HG02623 (cell line): ENCODE measurements at regions not wholly inside any gene's neighbourhood (a gene's known extent, or its start where the extent isn't known, plus 50 kb on each side); places are given as distances from the start of the nearest gene placed in this dataset.
"Not testable (repeated sequence)": the region's sequence is repeated elsewhere in the genome, so short reads cannot be mapped to it uniquely, and the experiment has no call there.

Source experiments
- ATAC-seq: cut with Tn5 transposase; IDR thresholded peaks from one replicate; pipeline ENCODE4 v1.9.1; 2021; ENCODE audit warnings: moderate library complexity; ENCODE audit not compliant: unreplicated experiment

- ATAC-seq = no peak
Observed at GRCh38 chr14:86196471-86196870, 666.5 kb downstream of the FLRT2 start.

- ATAC-seq = no peak
Observed at GRCh38 chr14:86193756-86194155, 663.8 kb downstream of the FLRT2 start.

- ATAC-seq = no peak
Observed at GRCh38 chr14:86179980-86180379, 650.0 kb downstream of the FLRT2 start.

- ATAC-seq = no peak
Observed at GRCh38 chr14:86168371-86168770, 638.4 kb downstream of the FLRT2 start.

GRCh38 chr14:86166541-86166940 is 636.6 kb downstream of the FLRT2 start:
- ATAC-seq = no peak

GRCh38 chr14:86153480-86153879 is 623.5 kb downstream of the FLRT2 start:
- ATAC-seq = no peak

- ATAC-seq = no peak
Observed at GRCh38 chr14:86143248-86143647, 613.3 kb downstream of the FLRT2 start.

GRCh38 chr14:86141966-86142365 is 612.0 kb downstream of the FLRT2 start:
- ATAC-seq = no peak

GRCh38 chr14:86129426-86129825 is 599.5 kb downstream of the FLRT2 start:
- ATAC-seq = no peak

GRCh38 chr14:86124328-86124727 is 594.4 kb downstream of the FLRT2 start:
- ATAC-seq = no peak

- ATAC-seq = no peak
Observed at GRCh38 chr14:86115972-86116371, 586.0 kb downstream of the FLRT2 start.

- not testable (repeated sequence) for ATAC-seq
Observed at GRCh38 chr14:86110871-86111270, 580.9 kb downstream of the FLRT2 start.

GRCh38 chr14:86104691-86105265 is 574.8 kb downstream of the FLRT2 start:
- no peak for ATAC-seq

- no peak for ATAC-seq
Observed at GRCh38 chr14:86094512-86094911, 564.6 kb downstream of the FLRT2 start.

GRCh38 chr14:86091811-86092210 is 561.9 kb downstream of the FLRT2 start:
- ATAC-seq = no peak

- no peak for ATAC-seq
Observed at GRCh38 chr14:86088156-86088555, 558.2 kb downstream of the FLRT2 start.

GRCh38 chr14:86087377-86087776 is 557.4 kb downstream of the FLRT2 start:
- ATAC-seq = no peak

- ATAC-seq = no peak
Observed at GRCh38 chr14:86086962-86087361, 557.0 kb downstream of the FLRT2 start.

- ATAC-seq = no peak
Observed at GRCh38 chr14:86084097-86084496, 554.2 kb downstream of the FLRT2 start.

- ATAC-seq = no peak
Observed at GRCh38 chr14:86083616-86084015, 553.7 kb downstream of the FLRT2 start.

- no peak for ATAC-seq
Observed at GRCh38 chr14:86072116-86072894, 542.4 kb downstream of the FLRT2 start.

GRCh38 chr14:86066651-86067050 is 536.7 kb downstream of the FLRT2 start:
- no peak for ATAC-seq

- no peak for ATAC-seq
Observed at GRCh38 chr14:86065407-86065806, 535.5 kb downstream of the FLRT2 start.
